Mucosa of descending colon (tissue), 3 donors: ENCODE measurements at regions not wholly inside any gene's neighbourhood (a gene's known extent, or its start where the extent isn't known, plus 50 kb on each side); places are given as distances from the start of the nearest gene placed in this dataset.

Experiments used
- ATAC-seq: fragments of 200-7000 bp; cut with Tn5 transposase; one replicate; pipeline ENCODE4 v1.9.1; 2020; ENCODE audit warnings: mild to moderate bottlenecking, moderate library complexity
- DNase-seq, 3 donors: peaks; one replicate each; pipeline ENCODE4 v3.0.0-alpha.2; 2020
- H3K36me3 ChIP-seq: fragments of 200-600 bp; one replicate; pipeline ENCODE4 v1.8.0; 2021; ENCODE audit warnings: low read depth, mild to moderate bottlenecking
- H3K4me1 ChIP-seq: fragments of 200-600 bp; one replicate; pipeline ENCODE4 v1.8.0; 2021; ENCODE audit warnings: low read depth, mild to moderate bottlenecking
- H3K4me3 ChIP-seq: fragments of 200-600 bp; one replicate; pipeline ENCODE4 v1.8.0; 2021; ENCODE audit warnings: mild to moderate bottlenecking
- H3K9me3 ChIP-seq: fragments of 200-600 bp; one replicate; pipeline ENCODE4 v1.8.0; 2021; ENCODE audit warnings: mild to moderate bottlenecking
- CTCF ChIP-seq: fragments of 200-600 bp; IDR thresholded peaks from one replicate; pipeline ENCODE4 v1.8.0; 2022; ENCODE audit warnings: antibody characterized with exemption, mild to moderate bottlenecking
- intact Hi-C, 2 donors: fragments of 100-400 bp; cut with DNase I in 1 of 2; cut with micrococcal nuclease in 1 of 2; formaldehyde crosslinking; loops; one replicate each; pipeline versions ENCODE4 v1.11.0 to v1.11.1; 2022; cut with DNase I, micrococcal nuclease
- donor health status: DM: no; HTN: no; CAD: no; lungs with moderate emphysema.
- donor health status: DM: no; HTN: no; CAD: no.
- donor health status: DM: no; HTN: yes; CAD: no.

GRCh38 chr1:218669431-218669830 is 324.3 kb downstream of the TGFB2 start:
- H3K4me3 ChIP-seq = no peak overlapping the region
- intact Hi-C loops = no loop called here
- no peaks in the 10 kb centered on the region for H3K9me3 ChIP-seq
- ATAC-seq (no peak), DNase-seq (no peak)
- no peaks in the 10 kb centered on the region for H3K4me1 ChIP-seq
- H3K36me3 ChIP-seq = no peaks in the 10 kb centered on the region
- no peak for TF ChIP-seq CTCF

GRCh38 chr1:218670875-218671274 is 325.7 kb downstream of the TGFB2 start:
- Histone ChIP-seq H3K4me3 (no peak overlapping the region), H3K4me1 (no peaks in the 10 kb centered on the region), H3K9me3 (no peaks in the 10 kb centered on the region), H3K36me3 (no peaks in the 10 kb centered on the region)
- ATAC-seq (no peak), DNase-seq (no peak)
- intact Hi-C loops = no loop called here
- TF ChIP-seq CTCF = no peak

GRCh38 chr1:218671573-218671972 is 326.4 kb downstream of the TGFB2 start:
- no peak for DNase-seq
- Histone ChIP-seq H3K36me3 (no peaks in the 10 kb centered on the region), H3K4me1 (no peaks in the 10 kb centered on the region), H3K4me3 (no peak overlapping the region), H3K9me3 (no peaks in the 10 kb centered on the region)
- no peak for TF ChIP-seq CTCF
- intact Hi-C loops = no loop called here
- no peak for ATAC-seq

- no peaks in the 10 kb centered on the region for H3K36me3 ChIP-seq
- intact Hi-C loops = no loop called here
- TF ChIP-seq CTCF = no peak
- H3K4me1 ChIP-seq = no peaks in the 10 kb centered on the region
- DNase-seq (no peak), ATAC-seq (no peak)
- H3K9me3 ChIP-seq = no peaks in the 10 kb centered on the region
- no peak overlapping the region for H3K4me3 ChIP-seq
Observed at GRCh38 chr1:218673170-218673569, 328.0 kb downstream of the TGFB2 start.

- H3K4me1 ChIP-seq = no peaks in the 10 kb centered on the region
- no peaks in the 10 kb centered on the region for H3K9me3 ChIP-seq
- no peak for ATAC-seq
- no peak overlapping the region for H3K4me3 ChIP-seq
- no peak for TF ChIP-seq CTCF
- H3K36me3 ChIP-seq = no peaks in the 10 kb centered on the region
- intact Hi-C loops = no loop called here
- no peak for DNase-seq
Observed at GRCh38 chr1:218674280-218674773, 329.2 kb downstream of the TGFB2 start.

- TF ChIP-seq CTCF = no peak
- ATAC-seq (no peak), DNase-seq (no peak)
- Histone ChIP-seq H3K9me3 (no peaks in the 10 kb centered on the region), H3K4me1 (no peaks in the 10 kb centered on the region), H3K36me3 (no peaks in the 10 kb centered on the region), H3K4me3 (no peak overlapping the region)
- intact Hi-C loops = no loop called here
Observed at GRCh38 chr1:218677026-218677425, 331.9 kb downstream of the TGFB2 start.
